ENCODE measurements at regions not wholly inside any gene's neighbourhood (a gene's known extent, or its start where the extent isn't known, plus 50 kb on each side); places are given as distances from the start of the nearest gene placed in this dataset.

DNA sequence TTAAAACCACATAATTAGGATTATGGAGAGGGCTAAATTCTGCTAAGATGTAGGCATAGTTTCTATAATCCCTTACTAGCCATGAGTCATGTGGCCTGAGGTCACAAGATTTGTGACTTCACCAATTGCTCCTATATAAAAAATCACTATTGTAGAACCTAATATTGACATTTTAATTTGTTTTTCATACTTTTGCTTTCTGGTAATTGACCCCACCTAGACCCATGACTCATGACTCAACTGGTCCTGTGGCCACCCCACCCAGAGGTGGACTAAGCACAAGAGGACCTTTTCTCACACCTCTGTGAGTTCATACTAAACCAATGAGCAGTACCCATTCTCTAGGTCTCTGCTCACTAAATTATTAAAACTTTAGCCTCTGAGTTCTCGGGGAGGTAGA lies 1567.5 kb upstream of the LRRTM1 start:
- H3K36me3 Mint-ChIP-seq, result no peaks in the 10 kb centered on the region
- DNase-seq, result no peak
- no peak overlapping the region for H3K4me3 Mint-ChIP-seq
- no peaks in the 10 kb centered on the region for H3K4me1 Mint-ChIP-seq
- peaks cover 4 to 7% of the 10 kb centered on the region in 2 donors for H3K9me3 Mint-ChIP-seq
- H3K27me3 Mint-ChIP-seq, result no peaks in the 10 kb centered on the region
- ATAC-seq (replicated peaks), result no peak
- H3K27ac Mint-ChIP-seq, result no peak overlapping the region

DNA sequence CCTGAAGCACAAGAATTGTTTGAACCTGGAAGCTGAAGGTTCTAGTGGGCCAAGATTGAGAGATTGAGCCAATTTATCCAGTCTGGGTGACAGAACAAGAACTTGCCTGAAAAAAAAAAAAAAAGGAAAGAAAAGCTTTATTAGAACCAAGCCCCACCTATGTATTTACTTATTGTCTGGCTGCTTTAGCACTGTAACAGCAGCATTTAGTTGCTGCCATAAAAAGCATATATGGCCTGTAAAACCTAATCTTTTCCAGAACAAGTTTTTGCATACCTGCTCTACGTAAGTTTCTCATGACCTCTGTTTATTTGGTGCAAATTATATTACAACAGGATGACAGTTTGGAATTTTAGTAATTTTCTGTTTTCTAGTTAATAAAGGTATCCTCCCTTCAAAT lies 1565.6 kb upstream of the LRRTM1 start:
- H3K27ac Mint-ChIP-seq, result no peak overlapping the region
- peaks cover 4 to 5% of the 10 kb centered on the region in 2 donors for H3K9me3 Mint-ChIP-seq
- DNase-seq (no peak), ATAC-seq (replicated peaks) (no peak)
- no peaks in the 10 kb centered on the region for H3K27me3 Mint-ChIP-seq
- no peak overlapping the region for H3K4me3 Mint-ChIP-seq
- no peaks in the 10 kb centered on the region for H3K36me3 Mint-ChIP-seq
- no peaks in the 10 kb centered on the region for H3K4me1 Mint-ChIP-seq

DNA sequence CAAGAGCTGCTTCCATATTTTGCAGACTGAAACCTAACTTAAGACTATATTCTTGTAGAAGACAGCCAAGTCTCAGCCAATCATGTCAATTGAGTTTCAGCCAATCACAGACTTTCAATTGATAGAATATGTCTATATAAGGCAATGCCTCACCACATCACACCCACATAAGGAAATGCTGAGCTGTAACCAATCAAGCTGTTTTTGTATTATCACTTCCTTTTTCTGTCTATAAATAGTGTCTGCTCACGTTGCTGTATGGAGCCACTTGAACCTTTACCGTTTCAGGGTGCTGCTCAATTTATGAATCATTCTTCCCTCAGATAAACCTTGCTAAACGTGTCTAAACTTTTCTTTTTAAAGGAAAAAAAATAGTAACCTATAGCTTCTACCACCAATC lies 1554.4 kb upstream of the LRRTM1 start:
- Mint-ChIP-seq H3K27me3 (no peaks in the 10 kb centered on the region), H3K9me3 (peaks cover 0 to 7% of the 10 kb centered on the region in 2 donors), H3K4me3 (no peak overlapping the region), H3K27ac (no peak overlapping the region), H3K4me1 (no peaks in the 10 kb centered on the region), H3K36me3 (peaks cover 0 to 2% of the 10 kb centered on the region in 2 donors)
- DNase-seq (no peak), ATAC-seq (replicated peaks) (peak; percentile 36 to 67)

DNA sequence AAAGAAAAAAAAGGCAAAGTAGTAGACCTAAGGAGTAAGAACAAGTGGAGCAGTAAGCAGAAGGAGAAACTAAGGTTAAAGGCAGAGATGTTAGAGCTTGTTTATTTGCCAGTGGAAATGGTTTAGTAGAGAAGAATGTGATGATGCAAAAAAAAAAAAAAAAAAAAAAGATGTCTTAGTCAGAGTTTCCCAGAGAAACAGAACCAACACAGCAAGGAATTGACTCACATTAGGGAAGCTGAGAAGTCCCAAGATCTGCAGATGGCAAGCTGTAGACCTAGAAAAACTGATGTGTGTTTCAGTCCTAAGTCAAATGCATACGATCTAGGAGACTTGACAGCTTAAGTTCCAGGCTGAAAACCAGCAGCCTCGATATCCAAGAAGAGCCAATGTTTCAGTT lies 1548.8 kb upstream of the LRRTM1 start:
- no peaks in the 10 kb centered on the region for H3K36me3 Mint-ChIP-seq
- no peak overlapping the region for H3K27ac Mint-ChIP-seq
- peaks cover 2 to 4% of the 10 kb centered on the region in 2 donors for H3K9me3 Mint-ChIP-seq
- DNase-seq, result no peak
- H3K27me3 Mint-ChIP-seq, result no peaks in the 10 kb centered on the region
- ATAC-seq (replicated peaks), result no peak
- no peak overlapping the region for H3K4me3 Mint-ChIP-seq
- no peaks in the 10 kb centered on the region for H3K4me1 Mint-ChIP-seq

DNA sequence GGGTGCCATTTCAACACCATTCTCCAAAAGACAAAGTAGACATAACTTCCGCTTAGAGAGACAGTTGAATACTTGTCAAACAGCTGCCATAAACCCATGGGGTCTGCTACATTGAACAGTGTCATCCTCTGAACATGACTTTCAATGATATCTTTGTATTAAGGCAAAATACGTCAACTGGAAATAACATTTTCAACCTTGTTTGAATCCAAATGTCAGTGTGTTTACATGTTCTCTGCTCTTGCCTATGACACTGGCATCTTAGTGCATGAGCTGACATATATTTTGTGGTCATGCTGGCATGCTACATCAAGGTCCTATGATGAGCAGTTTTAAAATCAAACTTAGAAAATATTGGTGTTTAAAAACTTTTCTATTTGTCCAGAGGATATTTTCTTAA lies 1548.1 kb upstream of the LRRTM1 start:
- ATAC-seq (replicated peaks) (no peak), DNase-seq (no peak)
- no peaks in the 10 kb centered on the region for H3K36me3 Mint-ChIP-seq
- no peak overlapping the region for H3K27ac Mint-ChIP-seq
- no peaks in the 10 kb centered on the region for H3K4me1 Mint-ChIP-seq
- no peaks in the 10 kb centered on the region for H3K27me3 Mint-ChIP-seq
- no peak overlapping the region for H3K4me3 Mint-ChIP-seq
- H3K9me3 Mint-ChIP-seq, result peaks cover 4% of the 10 kb centered on the region in 2 donors

DNA sequence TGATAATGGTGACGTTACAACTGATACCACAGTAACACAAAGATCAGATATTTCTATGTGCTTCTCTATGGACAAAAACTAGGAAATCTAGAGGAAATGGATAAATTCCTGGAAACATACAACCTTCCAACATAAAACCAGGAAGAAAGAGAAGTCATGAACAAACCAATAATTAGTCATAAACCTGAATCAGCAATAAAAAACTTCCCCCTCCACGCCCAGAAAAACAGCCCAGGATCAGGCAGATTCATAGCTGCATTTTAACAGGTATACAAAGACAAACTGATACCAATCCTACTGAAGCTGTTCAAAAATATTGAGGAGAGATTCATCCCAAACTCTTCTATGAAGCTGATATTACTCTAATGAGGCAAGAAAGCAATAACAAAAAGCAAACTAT lies 1535.2 kb upstream of the LRRTM1 start:
- Mint-ChIP-seq H3K27me3 (no peaks in the 10 kb centered on the region), H3K36me3 (no peaks in the 10 kb centered on the region), H3K4me3 (no peak overlapping the region), H3K4me1 (no peaks in the 10 kb centered on the region), H3K9me3 (peaks cover 20 to 21% of the 10 kb centered on the region in 2 donors), H3K27ac (no peak overlapping the region)
- ATAC-seq (replicated peaks), result no peak
- DNase-seq, result no peak

DNA sequence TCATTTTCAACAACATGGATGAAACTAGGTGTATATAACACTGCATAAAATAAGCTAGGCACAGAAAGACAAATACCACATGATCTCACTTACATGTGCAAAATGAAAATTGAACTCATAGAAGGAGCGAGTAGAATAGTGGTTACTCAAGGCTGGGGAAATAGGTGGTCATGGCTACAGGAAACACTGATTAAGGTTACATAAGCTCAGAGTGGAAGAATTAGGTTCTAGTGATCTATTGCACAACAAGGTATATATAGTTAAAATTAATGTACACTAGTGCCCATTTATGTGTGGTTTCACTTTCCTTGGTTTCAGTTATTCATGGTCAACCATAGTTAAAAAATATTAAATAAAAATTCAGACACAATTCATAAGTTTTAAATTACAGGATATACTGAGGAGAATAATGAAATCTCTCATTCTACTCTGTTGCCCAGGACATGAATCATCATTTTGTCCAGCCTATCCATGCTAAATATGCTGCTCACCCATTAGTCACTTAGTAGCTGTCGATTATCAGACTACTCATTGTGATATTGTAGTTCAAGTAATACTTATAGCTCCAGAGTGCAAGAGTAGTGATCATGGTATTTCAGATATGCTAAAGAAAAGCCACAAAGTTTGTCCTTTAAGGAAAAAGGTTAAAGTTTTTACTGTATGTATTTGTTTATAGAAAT lies 1530.9 kb upstream of the LRRTM1 start:
- Mint-ChIP-seq H3K27ac (no peak overlapping the region), H3K4me3 (no peak overlapping the region), H3K9me3 (peaks cover 13 to 16% of the 10 kb centered on the region in 2 donors), H3K4me1 (no peaks in the 10 kb centered on the region), H3K27me3 (no peaks in the 10 kb centered on the region), H3K36me3 (no peaks in the 10 kb centered on the region)
- ATAC-seq (replicated peaks) (no peak), DNase-seq (no peak)

DNA sequence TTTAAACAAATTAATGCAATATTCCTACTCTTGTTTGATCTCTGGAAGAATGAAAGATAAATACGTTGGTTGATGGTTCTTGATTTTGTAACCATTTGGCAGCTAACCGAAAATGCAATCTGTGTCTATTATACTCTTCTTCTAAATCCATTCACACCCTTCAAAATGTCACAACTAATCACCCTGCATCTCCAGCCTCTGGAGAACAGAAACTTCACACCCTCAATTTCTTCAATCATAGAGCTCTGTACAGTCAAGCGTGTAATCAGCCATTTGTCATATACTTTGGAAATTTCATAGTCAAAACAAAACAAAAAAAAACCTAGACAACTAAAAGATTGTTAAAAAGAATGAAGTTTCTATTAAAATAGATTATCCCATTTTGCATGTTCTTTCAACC lies 1482.3 kb upstream of the LRRTM1 start:
- H3K36me3 Mint-ChIP-seq, result no peaks in the 10 kb centered on the region
- H3K4me3 Mint-ChIP-seq, result no peak overlapping the region
- no peak overlapping the region for H3K27ac Mint-ChIP-seq
- no peaks in the 10 kb centered on the region for H3K27me3 Mint-ChIP-seq
- H3K9me3 Mint-ChIP-seq, result peaks cover 4% of the 10 kb centered on the region in 2 donors
- DNase-seq (no peak), ATAC-seq (replicated peaks) (no peak)
- no peaks in the 10 kb centered on the region for H3K4me1 Mint-ChIP-seq

DNA sequence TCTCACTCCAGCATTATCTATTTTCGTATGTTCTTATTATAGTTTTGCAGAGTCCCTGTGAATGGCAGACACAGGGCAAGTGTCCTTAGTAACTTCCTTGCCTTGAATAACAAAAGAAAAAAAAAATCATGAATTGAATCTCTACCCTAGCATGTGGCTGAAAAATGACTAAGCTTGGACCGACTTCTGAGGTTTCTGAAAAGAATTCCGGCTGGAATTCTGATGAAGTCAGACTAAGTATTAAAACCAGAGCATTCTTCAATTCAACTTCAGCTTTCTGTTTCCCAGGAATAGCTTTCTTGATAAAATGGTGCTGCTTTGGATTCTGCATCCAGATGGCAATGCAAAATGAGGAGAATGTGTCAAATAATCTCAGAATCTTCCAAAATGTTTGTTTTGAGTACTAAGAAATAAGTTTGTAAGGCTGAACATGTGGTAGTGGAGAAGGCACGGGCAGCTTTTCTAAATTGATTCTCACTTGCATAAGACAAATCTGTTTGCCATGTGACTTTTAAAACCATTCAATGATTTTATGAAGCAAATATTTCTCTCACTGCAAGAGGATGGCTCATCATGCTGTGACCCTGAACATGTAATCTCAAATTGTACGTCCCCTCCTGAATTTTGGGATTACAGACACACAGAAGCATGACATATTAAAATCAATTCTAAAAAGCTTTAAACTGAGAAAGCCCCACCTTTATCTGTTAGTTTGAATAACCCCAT lies 1462.8 kb upstream of the LRRTM1 start:
- H3K9me3 Mint-ChIP-seq, result peaks cover 3 to 11% of the 10 kb centered on the region in 2 donors
- no peak overlapping the region for H3K4me3 Mint-ChIP-seq
- no peaks in the 10 kb centered on the region for H3K36me3 Mint-ChIP-seq
- no peaks in the 10 kb centered on the region for H3K27me3 Mint-ChIP-seq
- no peak for ATAC-seq (replicated peaks)
- no peak overlapping the region for H3K27ac Mint-ChIP-seq
- H3K4me1 Mint-ChIP-seq, result no peaks in the 10 kb centered on the region
- no peak for DNase-seq

DNA sequence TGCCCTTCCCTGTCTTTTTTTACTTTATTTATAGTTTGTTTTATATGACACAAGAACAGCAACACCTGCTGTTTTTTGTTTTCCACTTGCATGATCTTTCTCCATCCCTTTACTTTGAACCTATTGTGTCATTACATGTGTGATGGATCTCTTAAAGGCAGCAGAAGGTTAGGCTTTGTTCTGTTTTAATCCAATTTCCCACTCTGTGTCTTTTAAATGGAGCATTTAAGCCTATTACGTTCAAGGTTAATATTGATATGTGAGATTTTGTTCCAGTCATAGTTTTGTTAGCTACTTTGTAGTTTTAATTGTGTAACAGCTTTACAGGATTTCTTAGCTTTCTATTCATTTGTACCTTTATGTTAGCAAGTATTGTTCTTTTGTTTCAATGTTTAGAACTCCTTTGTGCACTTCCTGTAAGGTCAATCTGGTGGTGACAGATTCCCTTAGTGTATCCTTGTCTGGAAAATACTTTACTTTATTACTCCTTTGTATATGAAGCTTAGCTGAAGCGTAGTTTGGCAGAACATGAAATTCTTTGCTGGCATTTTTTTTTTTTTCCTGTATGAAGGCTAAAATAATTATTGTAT lies 1443.0 kb upstream of the LRRTM1 start:
- H3K9me3 Mint-ChIP-seq, result peaks cover 7 to 14% of the 10 kb centered on the region in 2 donors
- no peak overlapping the region for H3K4me3 Mint-ChIP-seq
- no peaks in the 10 kb centered on the region for H3K4me1 Mint-ChIP-seq
- no peak overlapping the region for H3K27ac Mint-ChIP-seq
- DNase-seq (no peak), ATAC-seq (replicated peaks) (no peak)
- H3K36me3 Mint-ChIP-seq, result no peaks in the 10 kb centered on the region
- no peaks in the 10 kb centered on the region for H3K27me3 Mint-ChIP-seq

DNA sequence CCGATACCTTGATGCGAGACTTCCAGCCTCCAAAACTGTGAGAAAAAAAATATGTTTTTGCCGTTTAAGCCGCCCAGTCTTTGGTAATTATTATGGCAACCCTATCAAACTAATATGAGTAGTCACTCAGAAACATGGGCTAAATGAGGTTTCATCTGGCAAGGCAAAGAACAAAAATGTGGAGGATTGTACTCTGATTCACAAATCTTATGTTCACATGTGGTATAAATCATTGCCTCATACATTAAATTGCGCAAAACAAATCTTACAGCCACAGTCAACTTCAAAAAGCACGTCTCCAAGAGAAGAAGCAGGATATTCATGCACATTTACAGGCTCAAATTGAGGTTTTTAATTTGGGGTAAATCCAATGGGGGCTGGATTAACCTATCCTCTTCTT lies 1435.4 kb upstream of the LRRTM1 start:
- no peak overlapping the region for H3K27ac Mint-ChIP-seq
- H3K4me1 Mint-ChIP-seq, result no peaks in the 10 kb centered on the region
- H3K27me3 Mint-ChIP-seq, result no peaks in the 10 kb centered on the region
- H3K9me3 Mint-ChIP-seq, result peaks cover 2 to 12% of the 10 kb centered on the region in 2 donors
- DNase-seq, result no peak
- H3K4me3 Mint-ChIP-seq, result no peak overlapping the region
- no peak for ATAC-seq (replicated peaks)
- no peaks in the 10 kb centered on the region for H3K36me3 Mint-ChIP-seq

DNA sequence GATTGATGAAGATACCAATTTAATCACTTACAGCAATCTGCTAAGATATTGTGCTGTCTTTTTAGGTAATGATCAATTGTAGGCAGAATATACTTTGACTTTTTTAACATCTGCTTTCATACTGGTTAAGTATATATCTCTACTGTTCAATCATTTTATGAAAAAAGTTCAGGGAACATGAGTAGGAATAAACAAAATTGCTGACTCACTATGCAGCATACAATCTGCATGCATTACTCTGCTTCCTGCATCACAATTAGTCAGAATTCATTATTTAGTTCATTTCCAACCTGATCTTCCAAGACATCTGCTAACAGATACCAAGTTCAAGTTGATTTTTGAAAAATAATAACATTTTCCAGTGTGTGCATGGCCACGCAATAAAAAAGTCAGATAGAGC lies 1430.4 kb upstream of the LRRTM1 start:
- Mint-ChIP-seq H3K27ac (no peak overlapping the region), H3K9me3 (peaks cover 2 to 3% of the 10 kb centered on the region in 2 donors), H3K4me3 (no peak overlapping the region), H3K36me3 (no peaks in the 10 kb centered on the region), H3K4me1 (no peaks in the 10 kb centered on the region), H3K27me3 (no peaks in the 10 kb centered on the region)
- DNase-seq (no peak), ATAC-seq (replicated peaks) (no peak)

DNA sequence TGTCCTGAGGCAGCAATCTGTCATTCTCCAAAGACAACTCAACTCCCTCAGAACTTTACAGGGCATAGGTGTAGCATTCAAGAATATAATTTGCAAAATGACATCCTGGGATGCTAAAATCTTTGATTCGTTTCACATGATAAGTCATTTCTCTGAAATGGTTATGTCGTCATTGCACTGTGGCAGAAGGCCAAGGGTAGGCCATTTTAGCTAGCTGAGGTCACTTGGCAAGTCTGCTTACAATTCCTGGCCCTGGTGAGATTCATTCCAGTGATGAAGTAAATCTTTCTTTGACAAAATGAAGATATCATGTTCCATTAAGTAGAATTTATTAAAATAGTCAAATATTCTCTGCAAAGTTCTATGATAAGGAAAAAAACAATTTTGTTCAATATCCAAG lies 1410.3 kb upstream of the LRRTM1 start:
- ATAC-seq (replicated peaks), result no peak
- H3K9me3 Mint-ChIP-seq, result peaks cover 4 to 10% of the 10 kb centered on the region in 2 donors
- H3K27me3 Mint-ChIP-seq, result no peaks in the 10 kb centered on the region
- H3K4me1 Mint-ChIP-seq, result no peaks in the 10 kb centered on the region
- no peak overlapping the region for H3K27ac Mint-ChIP-seq
- no peaks in the 10 kb centered on the region for H3K36me3 Mint-ChIP-seq
- no peak for DNase-seq
- no peak overlapping the region for H3K4me3 Mint-ChIP-seq

DNA sequence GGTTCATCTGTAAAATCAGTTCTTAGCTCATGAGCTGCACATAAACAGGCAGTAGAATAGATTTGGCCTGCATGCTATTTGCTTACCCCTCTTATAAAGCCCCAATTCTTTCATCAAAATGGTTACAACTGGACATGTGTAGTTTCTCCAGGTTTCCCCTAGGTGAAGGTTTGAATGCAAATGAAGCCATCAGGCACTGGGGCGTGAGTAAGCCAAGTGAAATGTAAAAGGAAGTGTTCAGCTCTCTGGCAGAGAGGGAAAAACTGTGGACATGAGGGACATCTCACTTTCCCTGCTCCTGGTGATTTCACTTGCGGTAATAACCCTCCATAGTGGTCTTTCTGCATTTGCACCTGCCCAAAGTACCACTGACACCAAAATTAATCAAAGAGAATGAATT lies 1402.3 kb upstream of the LRRTM1 start:
- no peaks in the 10 kb centered on the region for H3K27me3 Mint-ChIP-seq

DNA sequence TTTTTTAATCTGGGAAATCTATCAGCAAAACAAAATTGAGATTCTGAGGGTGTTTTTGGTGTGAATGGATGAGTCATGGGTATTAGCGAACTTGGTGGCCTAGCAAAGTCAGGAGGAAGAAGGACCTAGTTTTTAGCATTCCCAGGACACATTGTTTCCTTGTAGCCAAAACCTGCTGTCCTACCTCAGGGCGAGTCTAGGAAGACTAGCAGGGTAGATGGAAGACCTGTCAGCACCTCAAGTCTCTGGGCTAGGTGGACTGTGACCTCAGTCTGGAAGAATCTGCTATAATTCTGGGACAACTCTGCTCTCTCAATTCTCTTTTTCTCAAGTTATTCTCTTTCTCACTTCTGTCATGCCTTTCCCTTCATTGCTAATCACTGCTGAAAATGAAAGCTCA lies 1399.3 kb upstream of the LRRTM1 start:
- Mint-ChIP-seq H3K27ac (no peak overlapping the region), H3K4me3 (no peak overlapping the region), H3K27me3 (no peaks in the 10 kb centered on the region), H3K9me3 (peaks cover 0 to 4% of the 10 kb centered on the region in 2 donors), H3K36me3 (no peaks in the 10 kb centered on the region), H3K4me1 (no peaks in the 10 kb centered on the region)
- no peak for DNase-seq
- no peak for ATAC-seq (replicated peaks)

More for the DNA sequence above, 1402.3 kb upstream of the LRRTM1 start:
- DNase-seq, result no peak
- no peak overlapping the region for H3K27ac Mint-ChIP-seq
- no peaks in the 10 kb centered on the region for H3K36me3 Mint-ChIP-seq
- H3K9me3 Mint-ChIP-seq, result peaks cover 0 to 9% of the 10 kb centered on the region in 2 donors
- no peak for ATAC-seq (replicated peaks)
- no peaks in the 10 kb centered on the region for H3K4me1 Mint-ChIP-seq
- H3K4me3 Mint-ChIP-seq, result no peak overlapping the region
